Mesodermal cell (in vitro differentiated cells): ENCODE measurements at regions not wholly inside any gene's neighbourhood (a gene's known extent, or its start where the extent isn't known, plus 50 kb on each side); places are given as distances from the start of the nearest gene placed in this dataset.
"Not testable (repeated sequence)": the region's sequence is repeated elsewhere in the genome, so short reads cannot be mapped to it uniquely, and the experiment has no call there.

Source experiments
- H3K27ac ChIP-seq: 2 replicates; pipeline ENCODE4 v1.7.0; 2013; ENCODE audit warnings: mild to moderate bottlenecking, low read depth, low read length, moderate library complexity; ENCODE audit not compliant: severe bottlenecking
- H3K36me3 ChIP-seq: 2 replicates; pipeline ENCODE4 v1.7.1; 2013; ENCODE audit warnings: mild to moderate bottlenecking, low read length, moderate library complexity; ENCODE audit not compliant: control insufficient read depth, insufficient read depth
- H3K4me1 ChIP-seq: one replicate; pipeline ENCODE4 v1.7.1; 2013; ENCODE audit warnings: mild to moderate bottlenecking, low read length; ENCODE audit not compliant: insufficient read depth, control insufficient read depth, poor library complexity, severe bottlenecking
- H3K4me3 ChIP-seq: 2 replicates; pipeline ENCODE4 v1.7.0; 2013; ENCODE audit warnings: low read length, control low read depth, mild to moderate bottlenecking; ENCODE audit not compliant: insufficient read depth, poor library complexity, severe bottlenecking; ENCODE audit errors: extremely low read depth
- H3K9me3 ChIP-seq: 2 replicates; pipeline ENCODE4 v1.7.1; 2013; ENCODE audit warnings: mild to moderate bottlenecking, low read length, moderate library complexity; ENCODE audit not compliant: control insufficient read depth
- WGBS, 2 experiments: methylation state at CpG; one replicate each; pipeline ENCODE4 v1.1.5; 2013; ENCODE audit warnings: missing lambda C conversion rate in 2 of 2; ENCODE audit not compliant: insufficient coverage in 2 of 2; 5-methylcytosine and 5-hydroxymethylcytosine counted together

GRCh38 chr6:14545496-14545895, 427.9 kb downstream of the CD83 start:
- no peak overlapping the region for H3K27ac ChIP-seq
- no peaks in the 10 kb centered on the region for H3K9me3 ChIP-seq
- WGBS, 2 experiments = 100% methylated on average over 1 of the region's 2 CpGs; no CpG with 5 or more reads in 1 of the 2 experiments
- H3K4me3 ChIP-seq = no peak overlapping the region
- no peaks in the 10 kb centered on the region for H3K4me1 ChIP-seq
- H3K36me3 ChIP-seq = no peaks in the 10 kb centered on the region

GRCh38 chr6:14546036-14546435, 428.5 kb downstream of the CD83 start:
- WGBS, 2 experiments = 95% methylated on average over 3 to 4 of the region's 5 CpGs
- no peak overlapping the region for H3K4me3 ChIP-seq
- H3K27ac ChIP-seq = no peak overlapping the region
- H3K9me3 ChIP-seq = no peaks in the 10 kb centered on the region
- no peaks in the 10 kb centered on the region for H3K36me3 ChIP-seq
- H3K4me1 ChIP-seq = no peaks in the 10 kb centered on the region

GRCh38 chr6:14547284-14547998, 429.9 kb downstream of the CD83 start:
- no peak overlapping the region for H3K27ac ChIP-seq
- WGBS, 2 experiments = 84 to 98% methylated on average over 3 to 5 of the region's 6 CpGs
- no peaks in the 10 kb centered on the region for H3K36me3 ChIP-seq

DNA sequence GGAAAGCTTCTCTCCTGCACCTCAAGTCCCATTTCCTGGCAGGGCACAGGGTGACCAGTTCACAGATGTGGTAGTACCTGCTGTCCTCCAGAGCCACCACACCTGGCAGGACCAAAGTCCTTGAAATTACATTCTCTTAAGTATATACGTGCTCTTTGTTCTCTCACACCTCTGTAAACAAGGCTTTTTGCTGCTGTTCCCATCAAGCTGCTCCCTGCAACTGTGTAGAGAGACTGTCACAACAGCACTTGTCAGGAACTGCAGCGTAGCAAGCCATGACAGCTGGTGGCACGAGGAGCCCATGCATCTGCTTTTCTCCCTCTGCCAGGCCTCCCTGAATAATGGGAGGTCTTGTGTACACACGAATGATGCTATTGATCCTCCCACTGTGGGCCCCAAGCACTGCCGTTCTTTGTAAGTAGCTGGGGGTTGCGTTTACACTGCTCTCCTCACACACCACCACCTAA, 431.8 kb downstream of the CD83 start:
- Histone ChIP-seq H3K4me1 (no peaks in the 10 kb centered on the region), H3K4me3 (no peak overlapping the region), H3K27ac (no peak overlapping the region), H3K9me3 (peaks cover 6% of the 10 kb centered on the region), H3K36me3 (no peaks in the 10 kb centered on the region)
- 47 to 70% methylated on average over 2 to 3 of the region's 6 CpGs for WGBS, 2 experiments

More at GRCh38 chr6:14547284-14547998, 429.9 kb downstream of the CD83 start:
- Histone ChIP-seq H3K4me3 (no peak overlapping the region), H3K4me1 (no peaks in the 10 kb centered on the region), H3K9me3 (no peaks in the 10 kb centered on the region)

DNA sequence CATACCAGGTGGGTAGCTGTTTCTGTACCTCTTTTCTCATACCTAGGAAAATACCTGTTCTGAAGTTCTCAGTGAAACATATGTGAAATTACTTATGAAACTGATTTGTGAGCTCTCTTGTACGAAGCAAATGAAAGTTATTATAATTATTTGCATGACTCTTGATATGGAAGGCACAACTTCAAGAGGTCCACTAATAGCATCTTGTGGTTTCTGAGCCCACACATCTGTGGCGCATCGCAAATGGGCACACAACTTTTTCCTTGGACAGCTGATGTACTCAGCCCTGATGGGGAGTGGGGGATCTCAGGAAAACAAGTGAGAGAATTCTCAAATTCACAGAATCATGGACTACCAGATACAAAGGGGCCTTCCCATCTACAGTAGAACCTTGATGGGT, 432.3 kb downstream of the CD83 start:
- Histone ChIP-seq H3K9me3 (peaks cover 6% of the 10 kb centered on the region), H3K4me3 (no peak overlapping the region), H3K36me3 (no peaks in the 10 kb centered on the region), H3K27ac (no peak overlapping the region), H3K4me1 (no peaks in the 10 kb centered on the region)
- 82% methylated on average over 3 of the region's 3 CpGs; no CpG with 5 or more reads in 1 of the 2 experiments for WGBS, 2 experiments

- Histone ChIP-seq H3K4me1 (no peaks in the 10 kb centered on the region), H3K36me3 (no peaks in the 10 kb centered on the region), H3K9me3 (peaks cover 6% of the 10 kb centered on the region), H3K27ac (no peak overlapping the region), H3K4me3 (no peak overlapping the region)
- WGBS, 2 experiments = 100% methylated on average over 3 of the region's 3 CpGs; no CpG with 5 or more reads in 1 of the 2 experiments
These were observed 432.8 kb downstream of the CD83 start for GRCh38 chr6:14550410-14550809.

DNA sequence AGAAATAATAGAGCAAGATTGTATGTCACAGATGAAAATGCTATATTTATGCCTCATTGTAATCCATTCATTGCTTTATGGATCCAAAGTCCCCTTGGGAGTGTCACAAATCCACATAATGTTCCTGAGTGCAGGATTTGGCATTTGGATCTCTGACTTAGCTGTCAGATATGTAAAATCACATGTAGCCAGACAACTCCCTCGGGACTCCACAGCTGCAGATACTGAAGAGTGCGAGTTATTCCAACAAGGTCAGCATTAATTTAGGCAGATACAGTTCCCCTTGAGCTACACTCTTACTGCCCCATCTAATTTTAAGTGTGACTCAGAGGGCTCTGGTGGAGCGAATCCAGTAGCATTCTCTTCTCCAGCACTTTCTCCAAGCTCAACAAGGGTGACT, 433.2 kb downstream of the CD83 start:
- Histone ChIP-seq H3K27ac (no peak overlapping the region), H3K4me1 (no peaks in the 10 kb centered on the region), H3K36me3 (no peaks in the 10 kb centered on the region), H3K9me3 (peaks cover 6% of the 10 kb centered on the region), H3K4me3 (no peak overlapping the region)
- WGBS, 2 experiments = 87 to 94% methylated on average over 3 of the region's 3 CpGs

DNA sequence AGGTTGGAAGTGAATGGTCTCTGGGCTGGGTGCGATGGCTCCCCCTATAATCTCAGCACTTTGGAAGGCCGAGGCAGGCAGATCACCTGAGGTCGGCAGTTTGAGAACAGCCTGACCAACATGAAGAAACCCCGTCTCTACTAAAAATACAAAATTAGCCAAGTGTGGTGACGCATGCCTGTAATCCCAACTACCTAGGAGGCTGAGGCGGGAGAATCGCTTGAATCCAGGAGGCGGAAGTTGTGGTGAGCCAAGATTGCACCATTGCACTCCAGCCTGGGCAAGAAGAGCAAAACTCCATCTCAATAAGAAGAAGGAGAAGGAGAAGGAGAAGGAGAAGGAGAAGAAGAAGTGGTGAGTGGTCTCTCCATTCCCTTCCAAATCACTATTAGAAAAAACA, 434.0 kb downstream of the CD83 start:
- WGBS, 2 experiments = 70 to 84% methylated on average over 2 to 4 of the region's 8 CpGs
- not testable (repeated sequence) for H3K36me3 ChIP-seq, H3K4me3 ChIP-seq, H3K9me3 ChIP-seq, H3K27ac ChIP-seq, H3K4me1 ChIP-seq

- Histone ChIP-seq H3K4me1 (no peaks in the 10 kb centered on the region), H3K27ac (no peak overlapping the region), H3K4me3 (no peak overlapping the region), H3K9me3 (peaks cover 6% of the 10 kb centered on the region), H3K36me3 (no peaks in the 10 kb centered on the region)
- WGBS, 2 experiments = 81 to 97% methylated on average over 3 to 5 of the region's 5 CpGs
These were observed 435.3 kb downstream of the CD83 start for GRCh38 chr6:14552891-14553290.

- 79 to 80% methylated on average over 4 to 7 of the region's 8 CpGs for WGBS, 2 experiments
These were observed 435.9 kb downstream of the CD83 start for GRCh38 chr6:14553515-14553914.

GRCh38 chr6:14555804-14556203, 438.2 kb downstream of the CD83 start:
- H3K4me3 ChIP-seq = no peak overlapping the region
- H3K36me3 ChIP-seq = no peaks in the 10 kb centered on the region
- peaks cover 6% of the 10 kb centered on the region for H3K9me3 ChIP-seq
- WGBS, 2 experiments = 92 to 98% methylated on average over 4 to 5 of the region's 6 CpGs
- H3K27ac ChIP-seq = no peak overlapping the region
- H3K4me1 ChIP-seq = no peaks in the 10 kb centered on the region

More at GRCh38 chr6:14553515-14553914, 435.9 kb downstream of the CD83 start:
- H3K27ac ChIP-seq = no peak overlapping the region
- H3K4me1 ChIP-seq = no peaks in the 10 kb centered on the region
- no peak overlapping the region for H3K4me3 ChIP-seq
- no peaks in the 10 kb centered on the region for H3K36me3 ChIP-seq
- peaks cover 6% of the 10 kb centered on the region for H3K9me3 ChIP-seq
